Naive B cell (primary cell): ENCODE measurements at regions not wholly inside any gene's neighbourhood (a gene's known extent, or its start where the extent isn't known, plus 50 kb on each side); places are given as distances from the start of the nearest gene placed in this dataset.

Experiments used
- ATAC-seq, 2 donors: fragments of 150-1000 bp; cut with Tn5 transposase; 2 replicates each; pipeline ENCODE4 v1.10.0; 2021; ENCODE audit warnings: low read depth in 2 of 2, mild to moderate bottlenecking in 2 of 2, moderate library complexity in 2 of 2
- DNase-seq: peaks from one replicate; pipeline ENCODE4 v3.0.0; 2022
- H3K27ac Mint-ChIP-seq, 6 donors: one replicate each; pipeline ENCODE4 v1.8.0; 2020 to 2022; ENCODE audit warnings: mild to moderate bottlenecking in 6 of 6, mixed read lengths in 6 of 6, moderate library complexity in 5 of 6, inconsistent platforms in 2 of 6
- H3K27me3 Mint-ChIP-seq, 3 donors: one replicate each; pipeline ENCODE4 v1.8.0; 2021 to 2022; ENCODE audit warnings: mixed read lengths in 3 of 3, mild to moderate bottlenecking in 1 of 3
- H3K36me3 Mint-ChIP-seq, 2 donors: one replicate each; pipeline ENCODE4 v1.8.0; 2020 to 2022; ENCODE audit warnings: mixed read lengths in 2 of 2, inconsistent platforms in 1 of 2, mild to moderate bottlenecking in 1 of 2
- H3K4me1 Mint-ChIP-seq, 3 donors: one replicate each; pipeline ENCODE4 v1.8.0; 2020 to 2022; ENCODE audit warnings: mixed read lengths in 3 of 3, inconsistent platforms in 1 of 3, mild to moderate bottlenecking in 1 of 3, moderate library complexity in 1 of 3
- H3K4me3 Mint-ChIP-seq, 8 donors: one replicate each; pipeline ENCODE4 v1.8.0; 2020 to 2022; ENCODE audit warnings: mild to moderate bottlenecking in 8 of 8, mixed read lengths in 8 of 8, moderate library complexity in 8 of 8, inconsistent platforms in 2 of 8
- H3K9me3 Mint-ChIP-seq, 7 donors: one replicate each; pipeline ENCODE4 v1.8.0; 2020 to 2022; ENCODE audit warnings: mixed read lengths in 7 of 7, mild to moderate bottlenecking in 5 of 7, inconsistent platforms in 2 of 7, moderate library complexity in 1 of 7

- H3K4me3 Mint-ChIP-seq = peak overlapping the region in 1 of 8 donors; percentile 25
- no peaks in the 10 kb centered on the region for H3K27me3 Mint-ChIP-seq
- peaks cover 0 to 11% (median 4%) of the 10 kb centered on the region in 7 donors for H3K9me3 Mint-ChIP-seq
- ATAC-seq = peak; percentile 39 to 64
- no peak for DNase-seq
- peaks cover 24 to 61% (median 24%) of the 10 kb centered on the region in 3 donors for H3K4me1 Mint-ChIP-seq
- H3K27ac Mint-ChIP-seq = peak overlapping the region in 3 of 6 donors; percentile 26 to 65 (median 54)
- H3K36me3 Mint-ChIP-seq = peaks cover 1 to 5% of the 10 kb centered on the region in 2 donors
Measured at GRCh38 chr12:47391566-47391965, 311.8 kb upstream of the AMIGO2 start.

- no peak for ATAC-seq
- no peaks in the 10 kb centered on the region for H3K9me3 Mint-ChIP-seq
- peak overlapping the region in 1 of 6 donors; percentile 81 for H3K27ac Mint-ChIP-seq
- no peaks in the 10 kb centered on the region for H3K27me3 Mint-ChIP-seq
- peaks cover 23 to 51% (median 35%) of the 10 kb centered on the region in 3 donors for H3K4me1 Mint-ChIP-seq
- no peak overlapping the region for H3K4me3 Mint-ChIP-seq
- H3K36me3 Mint-ChIP-seq = no peaks in the 10 kb centered on the region
- no peak for DNase-seq
Measured at GRCh38 chr12:47388712-47389111, 309.0 kb upstream of the AMIGO2 start.

- Mint-ChIP-seq H3K27ac (peak overlapping the region in 1 of 6 donors; percentile 21), H3K4me1 (peaks cover 28 to 52% (median 42%) of the 10 kb centered on the region in 3 donors), H3K27me3 (no peaks in the 10 kb centered on the region), H3K36me3 (no peaks in the 10 kb centered on the region), H3K4me3 (no peak overlapping the region), H3K9me3 (no peaks in the 10 kb centered on the region)
- DNase-seq (no peak), ATAC-seq (no peak)
Measured at GRCh38 chr12:47387994-47388393, 308.2 kb upstream of the AMIGO2 start.

GRCh38 chr12:47385653-47386052 is 305.9 kb upstream of the AMIGO2 start:
- H3K27me3 Mint-ChIP-seq = no peaks in the 10 kb centered on the region
- peaks cover 0 to 8% (median 0%) of the 10 kb centered on the region in 7 donors for H3K9me3 Mint-ChIP-seq
- no peaks in the 10 kb centered on the region for H3K36me3 Mint-ChIP-seq
- peaks cover 26 to 39% (median 36%) of the 10 kb centered on the region in 3 donors for H3K4me1 Mint-ChIP-seq
- no peak for DNase-seq
- no peak overlapping the region for H3K4me3 Mint-ChIP-seq
- peak overlapping the region in 1 of 6 donors; percentile 26 for H3K27ac Mint-ChIP-seq
- no peak for ATAC-seq

- ATAC-seq = no peak
Measured at GRCh38 chr12:47383942-47384341, 304.2 kb upstream of the AMIGO2 start.

GRCh38 chr12:47382305-47382704 is 302.5 kb upstream of the AMIGO2 start:
- peaks cover 0 to 8% (median 0%) of the 10 kb centered on the region in 7 donors for H3K9me3 Mint-ChIP-seq

More at GRCh38 chr12:47383942-47384341, 304.2 kb upstream of the AMIGO2 start:
- H3K27me3 Mint-ChIP-seq = no peaks in the 10 kb centered on the region
- H3K9me3 Mint-ChIP-seq = peaks cover 0 to 8% (median 0%) of the 10 kb centered on the region in 7 donors
- DNase-seq = no peak
- no peak overlapping the region for H3K27ac Mint-ChIP-seq
- peaks cover 31 to 51% (median 44%) of the 10 kb centered on the region in 3 donors for H3K4me1 Mint-ChIP-seq
- no peak overlapping the region for H3K4me3 Mint-ChIP-seq
- H3K36me3 Mint-ChIP-seq = no peaks in the 10 kb centered on the region

GRCh38 chr12:47378907-47379306 is 299.1 kb upstream of the AMIGO2 start:
- H3K36me3 Mint-ChIP-seq = peaks cover 0 to 3% of the 10 kb centered on the region in 2 donors
- peaks cover 0 to 8% (median 0%) of the 10 kb centered on the region in 7 donors for H3K9me3 Mint-ChIP-seq
- H3K4me3 Mint-ChIP-seq = no peak overlapping the region
- H3K4me1 Mint-ChIP-seq = peaks cover 31 to 41% (median 37%) of the 10 kb centered on the region in 3 donors
- peak in 1 of 2 donors; percentile 32 for ATAC-seq
- H3K27me3 Mint-ChIP-seq = no peaks in the 10 kb centered on the region
- H3K27ac Mint-ChIP-seq = peak overlapping the region in 3 of 6 donors; percentile 2 to 62 (median 57)
- DNase-seq = no peak

More at GRCh38 chr12:47382305-47382704, 302.5 kb upstream of the AMIGO2 start:
- no peaks in the 10 kb centered on the region for H3K36me3 Mint-ChIP-seq
- ATAC-seq (no peak), DNase-seq (no peak)
- H3K4me3 Mint-ChIP-seq = no peak overlapping the region
- H3K27ac Mint-ChIP-seq = no peak overlapping the region
- H3K4me1 Mint-ChIP-seq = peaks cover 36 to 55% (median 49%) of the 10 kb centered on the region in 3 donors
- no peaks in the 10 kb centered on the region for H3K27me3 Mint-ChIP-seq

GRCh38 chr12:47378222-47378582 is 298.4 kb upstream of the AMIGO2 start:
- ATAC-seq (no peak), DNase-seq (no peak)
- Mint-ChIP-seq H3K36me3 (peaks cover 0 to 10% of the 10 kb centered on the region in 2 donors), H3K27ac (peak overlapping the region in 1 of 6 donors; percentile 22), H3K4me1 (peaks cover 26 to 41% (median 30%) of the 10 kb centered on the region in 3 donors), H3K4me3 (no peak overlapping the region), H3K27me3 (no peaks in the 10 kb centered on the region), H3K9me3 (peaks cover 0 to 8% (median 3%) of the 10 kb centered on the region in 7 donors)

- H3K27me3 Mint-ChIP-seq = no peaks in the 10 kb centered on the region
- no peak overlapping the region for H3K4me3 Mint-ChIP-seq
- peaks cover 0 to 8% (median 3%) of the 10 kb centered on the region in 7 donors for H3K9me3 Mint-ChIP-seq
- H3K4me1 Mint-ChIP-seq = peaks cover 20 to 36% (median 24%) of the 10 kb centered on the region in 3 donors
- H3K36me3 Mint-ChIP-seq = peaks cover 0 to 12% of the 10 kb centered on the region in 2 donors
- ATAC-seq = no peak
- DNase-seq = no peak
- H3K27ac Mint-ChIP-seq = peak overlapping the region in 2 of 6 donors; percentile 22 to 76
Measured at GRCh38 chr12:47377414-47378221, 297.9 kb upstream of the AMIGO2 start.

GRCh38 chr12:47376927-47377326 is 297.2 kb upstream of the AMIGO2 start:
- H3K9me3 Mint-ChIP-seq = peaks cover 0 to 6% (median 3%) of the 10 kb centered on the region in 7 donors
- ATAC-seq (no peak), DNase-seq (no peak)
- H3K27me3 Mint-ChIP-seq = no peaks in the 10 kb centered on the region
- peaks cover 0 to 12% of the 10 kb centered on the region in 2 donors for H3K36me3 Mint-ChIP-seq
- peaks cover 13 to 29% (median 17%) of the 10 kb centered on the region in 3 donors for H3K4me1 Mint-ChIP-seq
- H3K4me3 Mint-ChIP-seq = no peak overlapping the region
- no peak overlapping the region for H3K27ac Mint-ChIP-seq

GRCh38 chr12:47373554-47374150 is 293.9 kb upstream of the AMIGO2 start:
- ATAC-seq = no peak
- Mint-ChIP-seq H3K27ac (peak overlapping the region in 1 of 6 donors; percentile 88), H3K4me1 (peaks cover 2 to 11% (median 2%) of the 10 kb centered on the region in 3 donors), H3K27me3 (no peaks in the 10 kb centered on the region), H3K4me3 (no peak overlapping the region), H3K36me3 (peaks cover 0 to 12% of the 10 kb centered on the region in 2 donors), H3K9me3 (peaks cover 0 to 6% (median 0%) of the 10 kb centered on the region in 7 donors)
- DNase-seq = no peak

- Mint-ChIP-seq H3K4me3 (no peak overlapping the region), H3K4me1 (peaks cover 0 to 10% (median 4%) of the 10 kb centered on the region in 3 donors), H3K27me3 (no peaks in the 10 kb centered on the region), H3K9me3 (peaks cover 0 to 6% (median 0%) of the 10 kb centered on the region in 7 donors), H3K27ac (peak overlapping the region in 1 of 6 donors; percentile 39), H3K36me3 (peaks cover 0 to 12% of the 10 kb centered on the region in 2 donors)
- DNase-seq (no peak), ATAC-seq (no peak)
Measured at GRCh38 chr12:47370421-47370820, 290.7 kb upstream of the AMIGO2 start.

- Mint-ChIP-seq H3K9me3 (peaks cover 0 to 6% (median 0%) of the 10 kb centered on the region in 7 donors), H3K4me3 (peak overlapping the region in 1 of 8 donors; percentile 40), H3K27ac (no peak overlapping the region), H3K27me3 (no peaks in the 10 kb centered on the region), H3K4me1 (peaks cover 0 to 10% (median 4%) of the 10 kb centered on the region in 3 donors), H3K36me3 (peaks cover 0 to 10% of the 10 kb centered on the region in 2 donors)
- no peak for ATAC-seq
- no peak for DNase-seq
Measured at GRCh38 chr12:47369085-47369484, 289.3 kb upstream of the AMIGO2 start.
